ENCODE measurements at regions not wholly inside any gene's neighbourhood (a gene's known extent, or its start where the extent isn't known, plus 50 kb on each side); places are given as distances from the start of the nearest gene placed in this dataset.

DNA sequence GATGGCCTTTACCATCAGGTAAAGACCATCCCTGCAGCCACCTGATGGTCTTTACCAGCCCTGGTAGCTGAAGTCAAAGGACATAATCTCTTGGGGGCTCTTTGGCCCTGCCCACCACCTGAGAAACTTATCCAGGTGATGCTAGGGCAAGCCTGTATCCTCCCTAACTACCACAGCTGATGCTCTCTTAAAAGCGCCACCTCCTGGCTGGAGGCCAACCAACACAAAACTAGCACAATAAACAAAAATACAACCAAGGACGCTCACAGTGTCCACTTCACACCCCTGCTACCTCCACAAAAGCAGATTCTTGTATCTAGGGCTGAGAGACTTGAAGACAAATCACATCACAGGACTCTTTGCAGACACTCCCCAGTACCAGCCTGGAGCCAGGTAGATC lies 357.1 kb upstream of the POU3F1 start:
- no peaks in the 10 kb centered on the region for H3K9me3 ChIP-seq (replicated peaks; ENCODE audit: control insufficient read depth, insufficient read depth, low read length)
- no peak overlapping the region for H2AFZ ChIP-seq (ENCODE audit: low read depth, low read length)
- H3K4me3 ChIP-seq (replicated peaks in 1 of 3; ENCODE audit: insufficient read depth in 1 of 3, low read depth in 1 of 3, low read length in 3 of 3) = no peak overlapping the region
- BruUV-seq (replicated peaks) = no TSS peak
- H3K4me2 ChIP-seq (ENCODE audit: insufficient read depth, low read length) = no peak overlapping the region
- H3K9ac ChIP-seq (replicated peaks; ENCODE audit: extremely low read depth, insufficient read depth, low read length) = no peak overlapping the region
- no peaks in the 10 kb centered on the region for H3K36me3 ChIP-seq (ENCODE audit: control insufficient read depth in 2 of 2, extremely low read depth in 1 of 2, insufficient read depth in 2 of 2, low read length in 2 of 2)
- no peaks in the 10 kb centered on the region for H3K4me1 ChIP-seq (ENCODE audit: control insufficient read depth, extremely low read depth, insufficient read depth, low read length)
- dilution Hi-C loops (cut with MboI; ENCODE audit: extremely low pct_ligation_motif_present, low sequenced_read_pairs) (no loop called here), intact Hi-C loops (cut with micrococcal nuclease) (no loop called here)
- ChIA-PET POLR2A (no interaction called here), CTCF (no interaction called here)
- no peaks in the 10 kb centered on the region for H3K27me3 ChIP-seq (ENCODE audit: control insufficient read depth in 2 of 2, insufficient read depth in 2 of 2, low read length in 2 of 2)
- H3K9me1 ChIP-seq (replicated peaks; ENCODE audit: control insufficient read depth, extremely low read depth, insufficient read depth, low read length) = no peaks in the 10 kb centered on the region
- no peaks in the 10 kb centered on the region for H3K79me2 ChIP-seq (ENCODE audit: control insufficient read depth, insufficient read depth, low read length)
- DNase-seq (ENCODE audit: low read depth, low spot score) (no peak), FAIRE-seq (no peak)
- no peak overlapping the region for H3K27ac ChIP-seq (ENCODE audit: insufficient read depth, low read depth, low read length)
- TF ChIP-seq GATA2 (IDR thresholded peaks at IDR 0.05; ENCODE audit: insufficient read depth, insufficient read length, low read depth, low read length) (no peak), FOS (IDR thresholded peaks at IDR 0.05; ENCODE audit: borderline replicate concordance, insufficient read depth, low read length) (no peak), JUN (IDR thresholded peaks at IDR 0.05; ENCODE audit: borderline replicate concordance, insufficient read depth, insufficient read length, low read depth) (no peak), MYC (IDR thresholded peaks at IDR 0.05; ENCODE audit: low read depth, low read length) (no peak), POLR2AphosphoS5 (IDR thresholded peaks at IDR 0.05; ENCODE audit: insufficient read depth, low read depth, low read length) (no peak), POLR2A (IDR thresholded peaks at IDR 0.05; ENCODE audit: low read depth, low read length) (no peak), EZH2 (IDR thresholded peaks at IDR 0.05; ENCODE audit: borderline replicate concordance, low read depth, low read length, severe bottlenecking) (no peak)
- TF ChIP-seq, protein P1, sequence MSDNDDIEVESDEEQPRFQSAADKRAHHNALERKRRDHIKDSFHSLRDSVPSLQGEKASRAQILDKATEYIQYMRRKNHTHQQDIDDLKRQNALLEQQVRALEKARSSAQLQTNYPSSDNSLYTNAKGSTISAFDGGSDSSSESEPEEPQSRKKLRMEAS (IDR thresholded peaks at IDR 0.05; ENCODE audit: insufficient read depth, insufficient read length) = no peak
- TF ChIP-seq, protein P2, sequence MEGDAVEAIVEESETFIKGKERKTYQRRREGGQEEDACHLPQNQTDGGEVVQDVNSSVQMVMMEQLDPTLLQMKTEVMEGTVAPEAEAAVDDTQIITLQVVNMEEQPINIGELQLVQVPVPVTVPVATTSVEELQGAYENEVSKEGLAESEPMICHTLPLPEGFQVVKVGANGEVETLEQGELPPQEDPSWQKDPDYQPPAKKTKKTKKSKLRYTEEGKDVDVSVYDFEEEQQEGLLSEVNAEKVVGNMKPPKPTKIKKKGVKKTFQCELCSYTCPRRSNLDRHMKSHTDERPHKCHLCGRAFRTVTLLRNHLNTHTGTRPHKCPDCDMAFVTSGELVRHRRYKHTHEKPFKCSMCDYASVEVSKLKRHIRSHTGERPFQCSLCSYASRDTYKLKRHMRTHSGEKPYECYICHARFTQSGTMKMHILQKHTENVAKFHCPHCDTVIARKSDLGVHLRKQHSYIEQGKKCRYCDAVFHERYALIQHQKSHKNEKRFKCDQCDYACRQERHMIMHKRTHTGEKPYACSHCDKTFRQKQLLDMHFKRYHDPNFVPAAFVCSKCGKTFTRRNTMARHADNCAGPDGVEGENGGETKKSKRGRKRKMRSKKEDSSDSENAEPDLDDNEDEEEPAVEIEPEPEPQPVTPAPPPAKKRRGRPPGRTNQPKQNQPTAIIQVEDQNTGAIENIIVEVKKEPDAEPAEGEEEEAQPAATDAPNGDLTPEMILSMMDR (IDR thresholded peaks at IDR 0.05; ENCODE audit: extremely low read depth in 1 of 2, insufficient read depth in 1 of 2, low read depth in 1 of 2, low read length in 2 of 2) = no peak
- H4K20me1 ChIP-seq (replicated peaks; ENCODE audit: control insufficient read depth, extremely low read depth, insufficient read depth, low read length) = no peaks in the 10 kb centered on the region
